ENCODE measurements at regions not wholly inside any gene's neighbourhood (a gene's known extent, or its start where the extent isn't known, plus 50 kb on each side); places are given as distances from the start of the nearest gene placed in this dataset.

DNA sequence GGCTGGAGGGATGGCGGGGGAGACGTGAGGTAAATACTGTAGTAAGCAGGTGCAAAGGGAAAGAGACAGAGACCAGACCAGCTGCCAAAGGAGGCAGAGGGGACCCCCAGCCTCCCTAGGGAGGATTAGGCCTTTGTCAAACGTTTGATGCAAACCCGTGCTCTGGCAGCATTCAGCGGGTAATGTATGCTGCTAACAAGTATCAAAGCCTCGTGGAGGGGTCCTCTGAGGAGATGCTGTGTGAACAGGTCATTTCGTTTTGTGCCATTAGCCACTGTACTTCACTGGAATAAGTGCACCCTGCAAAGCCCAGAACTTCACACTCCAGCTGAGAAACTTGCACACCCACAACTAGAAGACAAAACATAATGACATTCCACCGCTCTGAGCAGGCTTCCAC lies 644.5 kb downstream of the NPHP4 start:
- no peaks in the 10 kb centered on the region for H3K27me3 Mint-ChIP-seq
- no peak overlapping the region for H3K4me3 Mint-ChIP-seq
- no peaks in the 10 kb centered on the region for H3K4me1 Mint-ChIP-seq
- peaks cover 0 to 1% of the 10 kb centered on the region in 2 donors for H3K9me3 Mint-ChIP-seq
- no peak overlapping the region for H3K27ac Mint-ChIP-seq
- ATAC-seq (replicated peaks) (no peak), DNase-seq (no peak)
- H3K36me3 Mint-ChIP-seq: no peaks in the 10 kb centered on the region

GRCh38 chr1:5345556-5345955 lies 646.7 kb downstream of the NPHP4 start:
- H3K27ac Mint-ChIP-seq: no peak overlapping the region
- DNase-seq (no peak), ATAC-seq (replicated peaks) (no peak)
- H3K4me1 Mint-ChIP-seq: no peaks in the 10 kb centered on the region
- H3K36me3 Mint-ChIP-seq: no peaks in the 10 kb centered on the region
- H3K27me3 Mint-ChIP-seq: peaks cover 3 to 6% of the 10 kb centered on the region in 2 donors
- H3K4me3 Mint-ChIP-seq: no peak overlapping the region
- H3K9me3 Mint-ChIP-seq: peaks cover 0 to 1% of the 10 kb centered on the region in 2 donors

DNA sequence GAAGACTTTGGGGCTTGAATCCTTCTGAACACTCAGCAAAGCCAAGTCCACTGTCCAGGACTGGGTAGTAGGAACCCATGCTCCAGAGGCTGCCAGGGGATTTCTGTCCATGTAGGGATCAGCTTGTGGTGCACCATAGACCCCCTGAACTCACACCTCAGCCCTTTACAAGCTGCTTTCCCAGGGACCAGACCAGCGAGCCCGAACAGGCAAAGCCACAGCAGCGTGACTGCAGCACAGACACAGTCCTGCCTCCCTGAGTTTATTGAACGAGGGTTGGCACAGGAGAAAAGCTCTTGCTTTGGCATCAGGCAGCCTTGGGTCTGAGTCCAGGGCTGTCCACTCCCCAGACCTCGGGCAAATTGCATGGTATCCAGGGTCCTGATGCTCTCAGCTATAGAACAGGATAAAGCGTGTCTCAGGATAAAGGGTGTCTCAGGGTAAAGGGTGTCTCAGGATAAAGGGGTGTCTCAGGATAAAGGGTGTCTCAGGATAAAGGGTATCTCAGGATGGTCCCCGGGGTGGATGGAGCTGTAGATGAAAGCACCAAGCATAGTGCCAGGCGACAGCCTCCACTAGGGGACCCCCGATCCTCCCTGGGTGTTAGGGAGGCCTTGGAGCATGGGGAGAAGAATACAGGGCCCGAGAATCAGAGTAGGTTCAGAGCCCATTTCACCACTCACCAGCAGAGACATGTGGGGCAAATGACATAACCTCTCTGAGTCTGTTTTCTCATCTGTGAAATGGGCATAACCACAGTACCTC lies 648.8 kb downstream of the NPHP4 start:
- Mint-ChIP-seq H3K4me1 (no peaks in the 10 kb centered on the region), H3K36me3 (no peaks in the 10 kb centered on the region), H3K9me3 (peaks cover 0 to 1% of the 10 kb centered on the region in 2 donors), H3K4me3 (no peak overlapping the region), H3K27ac (no peak overlapping the region), H3K27me3 (peaks cover 3 to 6% of the 10 kb centered on the region in 2 donors)
- DNase-seq (no peak), ATAC-seq (replicated peaks) (no peak)

- DNase-seq (no peak), ATAC-seq (replicated peaks) (no peak)
- Mint-ChIP-seq H3K4me1 (no peaks in the 10 kb centered on the region), H3K9me3 (peaks cover 0 to 1% of the 10 kb centered on the region in 2 donors), H3K27me3 (peaks cover 3 to 6% of the 10 kb centered on the region in 2 donors), H3K36me3 (no peaks in the 10 kb centered on the region), H3K4me3 (no peak overlapping the region), H3K27ac (no peak overlapping the region)
Measured at GRCh38 chr1:5342830-5343229, 649.4 kb downstream of the NPHP4 start.

GRCh38 chr1:5342172-5342571 lies 650.1 kb downstream of the NPHP4 start:
- Mint-ChIP-seq H3K4me1 (no peaks in the 10 kb centered on the region), H3K4me3 (no peak overlapping the region), H3K9me3 (peaks cover 0 to 1% of the 10 kb centered on the region in 2 donors), H3K27ac (no peak overlapping the region), H3K27me3 (peaks cover 3 to 6% of the 10 kb centered on the region in 2 donors), H3K36me3 (no peaks in the 10 kb centered on the region)
- DNase-seq: no peak
- no peak for ATAC-seq (replicated peaks)

DNA sequence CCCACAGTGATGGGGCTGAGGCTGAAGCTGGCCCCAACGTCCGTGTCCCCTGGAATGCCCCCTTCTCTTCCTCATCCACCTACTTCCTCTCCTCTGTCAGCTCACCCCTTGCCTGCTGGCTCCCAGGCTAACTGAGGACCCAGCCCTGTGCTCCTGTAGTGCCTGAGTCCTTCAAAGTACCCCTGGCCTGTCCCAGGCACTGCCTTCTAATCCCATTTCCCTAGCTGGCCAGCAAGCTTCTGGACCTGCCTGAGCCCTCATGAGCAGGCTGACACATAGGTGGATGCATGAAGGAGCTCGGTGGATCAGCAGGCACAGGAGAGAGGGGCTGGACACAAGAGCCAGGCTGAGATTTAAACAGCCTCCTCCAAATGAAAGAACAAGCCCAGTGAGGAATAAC lies 650.8 kb downstream of the NPHP4 start:
- Mint-ChIP-seq H3K4me3 (no peak overlapping the region), H3K27me3 (peaks cover 3 to 6% of the 10 kb centered on the region in 2 donors), H3K9me3 (peaks cover 0 to 1% of the 10 kb centered on the region in 2 donors), H3K36me3 (no peaks in the 10 kb centered on the region), H3K4me1 (no peaks in the 10 kb centered on the region), H3K27ac (no peak overlapping the region)
- no peak for ATAC-seq (replicated peaks)
- DNase-seq: no peak

- Mint-ChIP-seq H3K27me3 (peaks cover 3 to 6% of the 10 kb centered on the region in 2 donors), H3K27ac (no peak overlapping the region), H3K4me1 (no peaks in the 10 kb centered on the region), H3K9me3 (no peaks in the 10 kb centered on the region), H3K36me3 (no peaks in the 10 kb centered on the region), H3K4me3 (no peak overlapping the region)
- ATAC-seq (replicated peaks) (no peak), DNase-seq (no peak)
Measured at GRCh38 chr1:5340560-5341130, 651.6 kb downstream of the NPHP4 start.

DNA sequence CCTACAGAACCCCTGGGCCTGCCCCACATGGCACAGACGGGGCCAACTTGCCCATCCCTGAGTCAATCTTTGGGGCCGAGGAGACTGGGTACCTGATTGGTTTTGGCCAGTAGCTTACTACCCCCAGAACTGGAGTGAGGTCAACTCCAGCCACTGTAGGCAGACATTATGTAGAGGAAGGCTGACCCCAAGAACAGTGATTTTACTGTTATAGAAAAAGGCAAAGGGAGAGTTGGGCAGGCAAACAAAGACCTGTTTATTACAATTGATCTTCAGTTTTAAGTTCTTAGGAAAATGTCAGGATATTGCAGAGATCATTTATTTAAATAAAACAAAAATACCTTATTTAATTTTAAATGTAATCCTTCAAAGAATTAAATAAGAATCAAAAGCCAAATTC lies 653.8 kb downstream of the NPHP4 start:
- no peak for DNase-seq
- Mint-ChIP-seq H3K9me3 (peaks cover 3 to 4% of the 10 kb centered on the region in 2 donors), H3K36me3 (no peaks in the 10 kb centered on the region), H3K4me1 (no peaks in the 10 kb centered on the region), H3K4me3 (no peak overlapping the region), H3K27me3 (peaks cover 3 to 6% of the 10 kb centered on the region in 2 donors), H3K27ac (no peak overlapping the region)
- no peak for ATAC-seq (replicated peaks)

- H3K27ac Mint-ChIP-seq: no peak overlapping the region
- no peak for ATAC-seq (replicated peaks)
Measured at GRCh38 chr1:5333291-5333690, 658.9 kb downstream of the NPHP4 start.

GRCh38 chr1:5331101-5331500 lies 661.1 kb downstream of the NPHP4 start:
- Mint-ChIP-seq H3K4me3 (no peak overlapping the region), H3K27ac (no peak overlapping the region), H3K9me3 (peaks cover 14 to 19% of the 10 kb centered on the region in 2 donors), H3K36me3 (no peaks in the 10 kb centered on the region), H3K27me3 (peaks cover 0 to 4% of the 10 kb centered on the region in 2 donors), H3K4me1 (no peaks in the 10 kb centered on the region)
- DNase-seq (no peak), ATAC-seq (replicated peaks) (no peak)

More at GRCh38 chr1:5333291-5333690, 658.9 kb downstream of the NPHP4 start:
- Mint-ChIP-seq H3K4me1 (no peaks in the 10 kb centered on the region), H3K27me3 (no peaks in the 10 kb centered on the region), H3K9me3 (peaks cover 3 to 4% of the 10 kb centered on the region in 2 donors), H3K4me3 (no peak overlapping the region), H3K36me3 (no peaks in the 10 kb centered on the region)
- no peak for DNase-seq

DNA sequence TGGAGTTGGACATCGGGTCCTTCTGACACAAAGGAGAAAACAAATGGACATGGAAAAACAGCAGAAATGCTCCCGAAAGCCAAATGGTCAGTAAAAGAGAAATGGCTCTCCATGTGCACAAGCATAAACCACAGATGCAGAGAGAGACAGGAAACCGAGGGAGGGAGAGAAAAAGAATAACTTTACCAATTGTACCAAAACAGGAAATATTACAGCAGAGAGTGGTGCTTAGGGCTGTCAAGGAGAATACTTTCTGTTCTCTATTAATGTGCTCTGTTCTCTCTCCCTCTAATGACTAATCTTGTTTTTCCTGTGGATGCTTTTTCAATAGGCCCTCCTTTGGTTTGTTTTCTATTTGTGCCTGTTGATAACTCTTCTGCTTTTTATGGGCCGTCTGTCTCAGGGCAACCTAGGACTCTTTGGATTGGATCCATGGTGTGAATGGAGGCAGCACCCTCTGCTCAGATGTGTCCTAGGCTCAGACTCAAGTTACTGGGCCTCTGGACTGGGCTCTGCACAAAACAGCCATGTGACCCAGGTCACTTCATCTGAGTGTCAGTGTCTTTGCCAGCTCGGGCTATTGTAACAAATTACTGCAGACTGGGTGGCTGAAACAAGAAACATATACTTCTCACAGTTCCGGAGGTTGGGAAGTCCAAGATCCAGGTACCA lies 663.0 kb downstream of the NPHP4 start:
- Mint-ChIP-seq H3K4me1 (no peaks in the 10 kb centered on the region), H3K27ac (no peak overlapping the region), H3K9me3 (peaks cover 14 to 19% of the 10 kb centered on the region in 2 donors), H3K4me3 (no peak overlapping the region), H3K36me3 (no peaks in the 10 kb centered on the region), H3K27me3 (peaks cover 0 to 4% of the 10 kb centered on the region in 2 donors)
- ATAC-seq (replicated peaks): no peak
- DNase-seq: no peak

DNA sequence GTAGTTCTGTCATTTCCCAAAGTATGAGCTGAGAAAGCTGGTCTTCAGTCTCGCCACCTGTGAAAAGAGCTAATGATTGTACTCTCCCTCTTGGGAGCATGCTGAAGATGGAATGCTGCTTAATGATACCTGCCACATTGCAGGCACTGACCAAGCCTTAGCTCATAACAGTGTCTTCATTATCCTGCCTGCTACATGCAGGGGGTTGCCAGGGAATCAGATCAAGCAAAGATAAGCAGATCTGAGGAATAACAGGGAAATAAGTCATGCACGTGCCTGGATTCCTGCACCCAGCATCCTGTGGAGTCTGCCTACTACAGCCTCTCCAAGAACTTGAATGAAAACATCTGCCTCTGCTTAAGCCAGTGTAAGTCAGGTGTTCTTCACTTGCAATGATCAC lies 667.3 kb downstream of the NPHP4 start:
- H3K27ac Mint-ChIP-seq: no peak overlapping the region
- ATAC-seq (replicated peaks): no peak

GRCh38 chr1:5318143-5318816 lies 663.9 kb downstream of the AJAP1 start:
- no peak for DNase-seq
- H3K36me3 Mint-ChIP-seq: no peaks in the 10 kb centered on the region
- no peak for ATAC-seq (replicated peaks)
- H3K4me3 Mint-ChIP-seq: no peak overlapping the region
- peaks cover 0 to 4% of the 10 kb centered on the region in 2 donors for H3K27me3 Mint-ChIP-seq
- no peaks in the 10 kb centered on the region for H3K4me1 Mint-ChIP-seq
- no peak overlapping the region for H3K27ac Mint-ChIP-seq
- peaks cover 8 to 9% of the 10 kb centered on the region in 2 donors for H3K9me3 Mint-ChIP-seq

More for the DNA sequence above, 667.3 kb downstream of the NPHP4 start:
- Mint-ChIP-seq H3K27me3 (peaks cover 0 to 4% of the 10 kb centered on the region in 2 donors), H3K4me3 (no peak overlapping the region), H3K36me3 (no peaks in the 10 kb centered on the region), H3K9me3 (peaks cover 21 to 23% of the 10 kb centered on the region in 2 donors), H3K4me1 (no peaks in the 10 kb centered on the region)
- no peak for DNase-seq

DNA sequence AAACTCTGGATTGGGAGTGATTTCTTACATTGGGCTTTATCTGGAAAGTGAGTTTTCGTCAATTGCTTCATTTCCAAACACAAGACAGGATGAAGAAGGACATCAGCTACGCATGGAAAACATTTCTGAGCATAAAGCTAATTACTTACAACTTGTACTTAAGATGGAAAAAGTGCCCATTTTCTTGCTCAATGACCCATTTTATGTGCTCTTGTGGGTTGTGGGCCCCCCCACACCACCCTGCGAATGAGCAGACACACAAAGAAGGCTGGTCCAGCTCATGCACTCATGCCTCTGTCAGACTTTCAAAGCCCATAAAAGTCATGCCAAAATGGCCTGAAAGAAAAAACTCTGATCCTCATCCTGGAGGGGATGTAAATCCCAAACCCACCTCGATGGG lies 663.0 kb downstream of the AJAP1 start:
- DNase-seq (no peak), ATAC-seq (replicated peaks) (no peak)
- H3K4me1 Mint-ChIP-seq: no peaks in the 10 kb centered on the region
- peaks cover 0 to 4% of the 10 kb centered on the region in 2 donors for H3K27me3 Mint-ChIP-seq
- peaks cover 8 to 9% of the 10 kb centered on the region in 2 donors for H3K9me3 Mint-ChIP-seq
- no peak overlapping the region for H3K4me3 Mint-ChIP-seq
- no peaks in the 10 kb centered on the region for H3K36me3 Mint-ChIP-seq
- H3K27ac Mint-ChIP-seq: no peak overlapping the region

Data from stimulated activated naive B cell treated with anti-CD40 and anti-IgM and Interleukin-4, amounts not matched to agents 10 μg/mL and 1 μg/mL and 100 μg/mL, for 72 hours (primary cell).